AG09309 (cell line): ENCODE measurements at regions not wholly inside any gene's neighbourhood (a gene's known extent, or its start where the extent isn't known, plus 50 kb on each side); places are given as distances from the start of the nearest gene placed in this dataset.

ENCODE experiments used
- DNase-seq: peaks from one replicate; pipeline ENCODE4 v3.0.0-alpha.2; 2010; ENCODE audit warnings: low read depth
- H3K4me3 ChIP-seq: 2 replicates; pipeline ENCODE4 v1.5.1; 2011; ENCODE audit warnings: mild to moderate bottlenecking, low read depth, low read length, moderate library complexity; ENCODE audit not compliant: control insufficient read depth
- TF ChIP-seq, protein P1 (sequence below): IDR thresholded peaks from 2 replicates; pipeline ENCODE4 v1.5.1; 2011; ENCODE audit warnings: mild to moderate bottlenecking, low read depth, low read length, inconsistent platforms; ENCODE audit not compliant: insufficient read depth, control insufficient read depth; ENCODE audit errors: missing control alignments

DNA sequence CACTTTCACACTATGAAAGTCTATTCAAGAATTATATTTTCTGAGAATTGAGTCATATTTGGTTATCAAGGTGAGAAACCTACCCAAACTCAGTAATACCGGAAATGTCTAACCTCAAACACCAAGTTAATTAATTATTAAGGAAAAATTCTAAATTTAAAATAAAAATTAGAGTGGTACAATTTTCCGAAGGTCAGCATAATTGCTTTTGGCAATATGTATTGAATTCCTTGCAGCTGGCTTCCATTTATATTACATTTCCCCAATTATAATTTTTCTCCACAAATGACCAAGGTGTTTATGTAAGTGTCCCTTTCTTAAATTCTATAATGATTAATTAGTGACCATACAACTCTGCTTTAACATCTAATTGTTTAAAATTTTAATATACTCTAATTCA, 316.0 kb upstream of the IRAK1BP1 start:
- TF ChIP-seq, protein P1, sequence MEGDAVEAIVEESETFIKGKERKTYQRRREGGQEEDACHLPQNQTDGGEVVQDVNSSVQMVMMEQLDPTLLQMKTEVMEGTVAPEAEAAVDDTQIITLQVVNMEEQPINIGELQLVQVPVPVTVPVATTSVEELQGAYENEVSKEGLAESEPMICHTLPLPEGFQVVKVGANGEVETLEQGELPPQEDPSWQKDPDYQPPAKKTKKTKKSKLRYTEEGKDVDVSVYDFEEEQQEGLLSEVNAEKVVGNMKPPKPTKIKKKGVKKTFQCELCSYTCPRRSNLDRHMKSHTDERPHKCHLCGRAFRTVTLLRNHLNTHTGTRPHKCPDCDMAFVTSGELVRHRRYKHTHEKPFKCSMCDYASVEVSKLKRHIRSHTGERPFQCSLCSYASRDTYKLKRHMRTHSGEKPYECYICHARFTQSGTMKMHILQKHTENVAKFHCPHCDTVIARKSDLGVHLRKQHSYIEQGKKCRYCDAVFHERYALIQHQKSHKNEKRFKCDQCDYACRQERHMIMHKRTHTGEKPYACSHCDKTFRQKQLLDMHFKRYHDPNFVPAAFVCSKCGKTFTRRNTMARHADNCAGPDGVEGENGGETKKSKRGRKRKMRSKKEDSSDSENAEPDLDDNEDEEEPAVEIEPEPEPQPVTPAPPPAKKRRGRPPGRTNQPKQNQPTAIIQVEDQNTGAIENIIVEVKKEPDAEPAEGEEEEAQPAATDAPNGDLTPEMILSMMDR = no peak
- H3K4me3 ChIP-seq = no peak overlapping the region
- DNase-seq = no peak

DNA sequence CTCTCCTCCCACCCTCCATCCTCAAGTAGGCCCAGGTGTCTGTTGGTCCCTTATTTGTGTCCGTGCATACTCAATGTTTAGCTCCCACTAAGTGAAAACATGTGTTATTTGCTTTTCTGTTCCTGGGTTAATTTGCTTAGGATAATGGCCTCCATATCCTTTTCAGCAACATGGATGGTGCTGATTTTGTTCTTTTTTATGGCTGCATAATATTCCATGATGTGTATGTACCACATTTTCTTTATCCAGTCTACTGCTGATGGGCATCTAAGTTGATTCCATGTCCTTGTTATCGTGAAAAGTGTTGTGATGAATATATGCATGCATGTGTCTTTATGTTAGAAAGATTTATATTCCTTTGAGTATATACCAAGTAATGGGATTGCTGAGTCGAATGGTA, 314.9 kb upstream of the IRAK1BP1 start:
- H3K4me3 ChIP-seq = no peak overlapping the region
- TF ChIP-seq, protein P1 = no peak
- no peak for DNase-seq

DNA sequence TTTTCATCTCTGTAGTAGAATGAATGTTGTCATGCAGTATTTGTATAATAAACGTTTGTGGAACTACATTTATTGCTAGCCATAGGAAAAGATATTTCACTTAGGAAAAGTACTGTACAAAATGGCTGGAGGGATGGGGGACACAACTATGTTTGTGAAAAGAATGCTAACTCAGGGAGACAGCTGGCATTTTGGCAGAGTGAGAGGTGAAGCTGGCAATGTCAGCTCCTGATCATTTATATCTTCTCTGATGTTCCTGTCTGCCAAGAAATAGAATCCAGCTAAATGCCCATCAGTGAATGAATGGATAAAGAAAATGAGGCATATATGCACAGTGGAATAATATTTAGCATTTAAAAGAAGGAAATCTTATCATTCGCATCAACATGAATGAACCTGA, 313.0 kb upstream of the IRAK1BP1 start:
- TF ChIP-seq, protein P1 = no peak
- no peak overlapping the region for H3K4me3 ChIP-seq
- DNase-seq = no peak

DNA sequence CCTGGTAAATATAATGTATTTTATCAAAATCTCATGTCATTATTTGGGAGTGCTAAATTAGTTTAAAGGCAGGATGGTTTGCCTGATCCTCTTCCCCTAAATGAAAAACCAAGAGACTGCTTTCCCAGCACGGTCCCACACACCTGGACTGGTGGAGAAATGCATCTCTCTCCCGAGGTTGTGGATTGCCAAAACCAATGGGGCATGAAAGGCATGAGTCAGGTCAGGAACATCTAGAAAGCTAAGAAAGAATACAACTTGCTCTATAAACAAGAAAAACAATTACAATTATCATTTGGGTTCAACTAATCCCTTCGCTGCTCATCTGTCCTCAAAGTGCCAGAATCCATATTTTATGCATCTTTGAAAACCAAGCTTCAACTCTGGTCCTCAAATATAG, 308.3 kb upstream of the IRAK1BP1 start:
- TF ChIP-seq, protein P1 = no peak
- H3K4me3 ChIP-seq = no peak overlapping the region
- DNase-seq = no peak

DNA sequence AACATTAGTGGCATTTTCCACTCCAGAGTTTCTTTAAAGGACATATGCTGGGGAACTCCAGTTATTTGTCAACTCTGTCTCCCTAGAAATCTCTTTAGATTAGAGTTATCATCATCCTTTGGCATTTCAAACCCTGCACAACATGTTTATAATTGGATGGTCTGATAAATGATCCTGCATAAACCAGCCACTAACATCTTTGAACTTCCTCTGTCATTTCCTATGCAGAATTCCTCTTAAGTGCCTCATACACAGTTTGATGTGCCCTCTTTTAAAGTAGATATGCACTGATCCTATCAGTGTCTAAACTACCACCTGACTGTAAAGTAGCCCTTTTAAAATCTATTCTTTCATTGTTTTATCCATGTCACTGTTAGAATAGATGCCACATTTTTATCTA, 306.3 kb upstream of the IRAK1BP1 start:
- no peak overlapping the region for H3K4me3 ChIP-seq
- no peak for DNase-seq
- TF ChIP-seq, protein P1 = no peak

DNA sequence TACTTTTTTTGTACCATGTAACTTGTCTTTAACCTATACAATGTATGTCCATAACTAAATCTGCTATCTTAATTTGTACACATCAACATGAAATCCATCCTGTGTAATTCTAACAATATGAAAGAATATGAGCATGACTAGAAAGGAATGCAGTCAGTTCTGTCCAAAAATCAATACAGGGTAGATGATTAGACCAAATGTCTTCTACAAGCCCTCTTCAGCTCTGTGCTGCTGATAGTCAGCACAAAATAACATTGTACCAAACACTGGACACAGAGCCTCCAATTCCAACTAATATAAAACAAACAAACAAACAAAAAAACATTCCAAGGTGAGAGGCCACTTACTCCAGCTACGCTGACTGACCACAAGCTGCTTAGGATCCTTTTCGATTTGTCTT, 301.4 kb upstream of the IRAK1BP1 start:
- H3K4me3 ChIP-seq = no peak overlapping the region
- TF ChIP-seq, protein P1 = no peak
- DNase-seq = no peak

DNA sequence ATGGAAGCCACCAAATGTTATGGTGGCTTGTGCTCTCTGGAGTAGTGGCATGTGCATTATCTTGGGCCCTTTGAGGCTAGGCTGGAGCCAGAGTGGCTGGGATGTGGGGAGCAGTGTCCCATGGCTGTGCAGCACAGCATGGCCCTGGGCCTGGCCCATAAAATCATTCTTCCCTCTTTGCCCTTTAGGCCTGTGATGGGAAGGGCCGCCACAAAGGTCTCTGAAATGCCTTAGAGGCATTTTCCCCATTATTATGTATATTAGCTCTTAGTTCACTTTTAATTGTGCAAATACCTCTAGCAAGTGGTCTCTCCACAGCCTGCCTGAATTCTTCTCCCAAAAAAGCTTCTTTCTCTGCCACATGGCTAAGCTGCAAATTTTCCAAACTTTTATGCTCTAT, 297.3 kb upstream of the IRAK1BP1 start:
- no peak overlapping the region for H3K4me3 ChIP-seq
- no peak for DNase-seq
- TF ChIP-seq, protein P1 = no peak
